CD4-positive, alpha-beta T cell treated with Interleukin-10 for 1 hour (primary cell): ENCODE measurements at regions not wholly inside any gene's neighbourhood (a gene's known extent, or its start where the extent isn't known, plus 50 kb on each side); places are given as distances from the start of the nearest gene placed in this dataset.

Experiments used
- DNase-seq: peaks from one replicate; pipeline ENCODE4 v3.0.0-alpha.2; 2020

- no peak for DNase-seq
Measured at GRCh38 chr2:51695531-51695930, 663.6 kb upstream of the NRXN1 start.

- no peak for DNase-seq
Measured at GRCh38 chr2:51693640-51694039, 661.7 kb upstream of the NRXN1 start.

GRCh38 chr2:51681854-51682253 is 649.9 kb upstream of the NRXN1 start:
- DNase-seq, result no peak

- no peak for DNase-seq
Measured at GRCh38 chr2:51673628-51674027, 641.7 kb upstream of the NRXN1 start.

GRCh38 chr2:51667679-51668078 is 635.7 kb upstream of the NRXN1 start:
- DNase-seq, result no peak

GRCh38 chr2:51662187-51662586 is 630.3 kb upstream of the NRXN1 start:
- no peak for DNase-seq

GRCh38 chr2:51657849-51658248 is 625.9 kb upstream of the NRXN1 start:
- DNase-seq, result no peak

- no peak for DNase-seq
Measured at GRCh38 chr2:51650769-51651168, 618.8 kb upstream of the NRXN1 start.

GRCh38 chr2:51649366-51649765 is 617.4 kb upstream of the NRXN1 start:
- DNase-seq, result no peak

- no peak for DNase-seq
Measured at GRCh38 chr2:51638811-51639210, 606.9 kb upstream of the NRXN1 start.

GRCh38 chr2:51633073-51633472 is 601.1 kb upstream of the NRXN1 start:
- no peak for DNase-seq

- no peak for DNase-seq
Measured at GRCh38 chr2:51629406-51629805, 597.5 kb upstream of the NRXN1 start.

- no peak for DNase-seq
Measured at GRCh38 chr2:51628917-51629316, 597.0 kb upstream of the NRXN1 start.

- no peak for DNase-seq
Measured at GRCh38 chr2:51624995-51625394, 593.1 kb upstream of the NRXN1 start.

- DNase-seq, result no peak
Measured at GRCh38 chr2:51620796-51621195, 588.9 kb upstream of the NRXN1 start.

- no peak for DNase-seq
Measured at GRCh38 chr2:51619961-51620360, 588.0 kb upstream of the NRXN1 start.

GRCh38 chr2:51612387-51612786 is 580.5 kb upstream of the NRXN1 start:
- no peak for DNase-seq

- no peak for DNase-seq
Measured at GRCh38 chr2:51601706-51602105, 569.8 kb upstream of the NRXN1 start.

GRCh38 chr2:51597086-51597485 is 565.2 kb upstream of the NRXN1 start:
- no peak for DNase-seq

- no peak for DNase-seq
Measured at GRCh38 chr2:51595836-51596235, 563.9 kb upstream of the NRXN1 start.

- no peak for DNase-seq
Measured at GRCh38 chr2:51581636-51582267, 549.8 kb upstream of the NRXN1 start.

- no peak for DNase-seq
Measured at GRCh38 chr2:51579412-51579811, 547.5 kb upstream of the NRXN1 start.

- DNase-seq, result no peak
Measured at GRCh38 chr2:51575181-51575580, 543.2 kb upstream of the NRXN1 start.

GRCh38 chr2:51559026-51559425 is 527.1 kb upstream of the NRXN1 start:
- no peak for DNase-seq

GRCh38 chr2:51553476-51553875 is 521.5 kb upstream of the NRXN1 start:
- DNase-seq, result no peak

GRCh38 chr2:51535763-51536162 is 503.8 kb upstream of the NRXN1 start:
- no peak for DNase-seq
